ENCODE measurements at regions not wholly inside any gene's neighbourhood (a gene's known extent, or its start where the extent isn't known, plus 50 kb on each side); places are given as distances from the start of the nearest gene placed in this dataset.
"Not testable (repeated sequence)": the region's sequence is repeated elsewhere in the genome, so short reads cannot be mapped to it uniquely, and the experiment has no call there.

DNA sequence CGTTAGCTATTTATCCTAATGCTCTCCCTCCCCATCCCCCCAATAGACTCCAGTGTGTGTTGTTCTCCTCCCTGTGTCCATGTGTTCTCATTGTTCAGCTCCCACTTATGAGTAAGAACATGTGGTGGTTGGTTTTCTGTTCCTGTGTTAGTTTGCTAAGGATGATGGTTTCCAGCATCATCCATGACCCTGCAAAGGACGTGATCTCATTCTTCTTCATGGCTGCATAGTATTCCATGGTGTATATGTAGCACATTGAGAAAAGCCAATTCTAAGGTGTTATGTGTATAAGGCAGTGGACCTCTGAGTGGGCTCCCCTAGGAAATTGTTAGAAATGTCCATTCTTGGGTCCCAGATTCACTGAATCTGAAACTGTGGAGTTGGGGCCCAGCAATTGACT is 103.1 kb upstream of the MYO10 start:
- no peak for DNase-seq

DNA sequence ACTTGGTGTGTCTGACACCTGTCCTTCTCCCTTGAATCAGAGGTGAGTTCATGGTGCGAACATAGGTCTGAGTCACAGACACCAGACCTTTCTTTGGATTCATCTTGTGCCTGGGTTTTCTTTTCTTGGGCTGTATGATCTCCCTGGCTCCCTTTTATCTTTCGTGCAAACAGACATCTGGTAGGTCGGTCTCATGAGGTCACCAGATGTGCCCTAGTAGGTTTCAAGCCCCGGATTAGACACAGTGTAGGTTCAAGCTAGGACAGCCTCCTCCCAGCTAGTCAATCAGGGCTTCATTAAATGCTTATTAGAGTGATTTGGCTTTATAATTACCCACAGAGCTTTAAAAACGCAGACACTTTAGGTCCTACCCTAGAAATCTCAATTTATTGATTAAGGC is 106.0 kb upstream of the MYO10 start:
- no peak for DNase-seq

DNA sequence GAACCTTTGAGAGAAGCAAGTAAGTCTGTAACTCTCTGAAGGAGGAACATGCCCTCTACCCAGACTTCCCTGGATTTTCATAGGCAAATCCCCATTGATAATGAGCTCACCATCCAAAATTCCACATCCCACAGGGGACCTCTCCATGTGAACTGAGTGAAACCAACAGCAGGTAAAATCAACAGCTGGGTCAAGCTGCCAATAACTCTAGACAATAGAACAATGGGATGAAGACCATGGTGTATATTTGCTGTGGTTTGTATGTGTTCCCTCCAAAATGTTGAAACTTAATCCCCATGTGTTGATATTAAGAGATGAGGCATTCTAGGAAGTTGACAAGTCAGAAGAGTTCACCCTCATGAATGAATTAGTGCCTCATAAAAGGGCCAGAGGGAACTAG is 110.2 kb upstream of the MYO10 start:
- DNase-seq = no peak

DNA sequence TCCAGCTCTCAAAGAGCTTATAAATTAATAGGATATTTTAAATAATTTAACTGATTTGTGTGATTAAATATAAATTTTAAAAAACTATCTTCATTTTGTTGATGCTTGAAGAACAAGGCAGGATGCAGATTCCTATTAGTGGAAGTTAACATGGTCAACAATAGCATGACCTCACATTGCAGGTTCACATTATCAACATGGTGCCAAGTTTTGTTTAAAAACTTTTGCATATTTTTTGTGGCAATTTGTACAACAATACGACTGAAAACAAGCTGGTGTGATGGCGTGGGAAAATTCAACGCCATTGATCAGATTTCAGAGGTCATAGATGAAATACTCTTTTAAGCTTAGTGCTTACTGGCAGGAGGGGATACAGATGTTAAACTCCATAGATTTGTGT is 114.1 kb upstream of the MYO10 start:
- DNase-seq = no peak

DNA sequence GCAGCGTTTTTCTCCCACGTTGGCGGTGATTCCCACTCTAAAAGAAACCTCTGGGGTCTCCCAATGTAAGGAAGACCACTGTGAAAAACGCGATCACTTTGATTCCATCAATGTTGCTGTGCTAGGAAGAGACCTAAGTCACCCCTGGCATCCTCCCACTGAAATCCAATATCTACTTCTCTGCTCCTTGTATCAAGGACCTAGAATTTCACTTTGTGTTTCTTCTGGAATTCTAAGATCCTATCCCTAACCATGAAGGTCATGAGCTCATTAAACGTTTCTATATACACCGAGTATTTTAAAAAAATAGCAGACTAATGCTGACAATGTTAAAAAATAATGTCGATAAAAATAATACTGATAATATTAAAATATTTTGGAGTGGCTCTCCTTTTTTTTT is 118.8 kb upstream of the MYO10 start:
- DNase-seq = no peak

DNA sequence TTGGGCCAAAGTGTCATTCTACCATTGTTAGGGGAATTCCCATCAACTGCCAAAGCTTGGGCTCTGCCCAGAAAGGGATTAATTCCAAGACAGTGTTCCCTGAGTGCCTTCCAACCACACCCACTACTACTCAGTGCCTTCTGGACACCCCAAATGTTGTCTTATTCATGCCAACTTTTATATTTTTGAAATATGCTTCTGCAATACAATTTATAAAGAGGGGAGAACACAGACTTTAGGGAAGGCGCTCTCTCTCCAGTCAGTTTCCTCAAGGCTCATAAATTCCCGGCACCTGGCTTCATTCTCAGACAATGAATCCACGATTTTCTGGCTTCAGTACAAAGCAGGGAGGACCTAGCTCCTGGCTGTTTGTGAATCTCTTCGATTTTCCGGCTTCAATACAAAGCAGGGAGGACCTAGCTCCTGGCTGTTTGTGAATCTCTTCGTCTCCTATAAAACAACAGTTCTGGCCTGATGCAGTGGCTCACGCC is 120.1 kb upstream of the MYO10 start:
- no peak for DNase-seq

DNA sequence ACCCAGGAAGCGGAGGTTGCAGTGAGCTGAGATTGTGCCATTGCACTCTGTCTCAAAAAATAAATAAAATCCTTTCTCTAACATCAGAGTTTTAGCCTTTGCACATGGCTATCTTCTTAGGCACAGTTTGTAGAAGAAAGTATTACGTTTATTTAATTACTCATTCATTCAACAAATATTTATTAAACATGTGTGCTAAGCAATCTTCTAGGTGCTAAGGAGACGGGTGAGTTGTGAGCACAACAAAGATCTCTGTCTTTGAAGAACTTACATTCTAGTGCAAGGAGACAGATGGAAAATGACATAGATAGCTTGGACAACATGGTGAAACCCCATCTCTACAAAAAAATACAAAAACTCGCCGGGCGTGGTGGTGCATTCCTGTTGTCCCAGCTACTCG is 122.3 kb upstream of the MYO10 start:
- no peak for DNase-seq

DNA sequence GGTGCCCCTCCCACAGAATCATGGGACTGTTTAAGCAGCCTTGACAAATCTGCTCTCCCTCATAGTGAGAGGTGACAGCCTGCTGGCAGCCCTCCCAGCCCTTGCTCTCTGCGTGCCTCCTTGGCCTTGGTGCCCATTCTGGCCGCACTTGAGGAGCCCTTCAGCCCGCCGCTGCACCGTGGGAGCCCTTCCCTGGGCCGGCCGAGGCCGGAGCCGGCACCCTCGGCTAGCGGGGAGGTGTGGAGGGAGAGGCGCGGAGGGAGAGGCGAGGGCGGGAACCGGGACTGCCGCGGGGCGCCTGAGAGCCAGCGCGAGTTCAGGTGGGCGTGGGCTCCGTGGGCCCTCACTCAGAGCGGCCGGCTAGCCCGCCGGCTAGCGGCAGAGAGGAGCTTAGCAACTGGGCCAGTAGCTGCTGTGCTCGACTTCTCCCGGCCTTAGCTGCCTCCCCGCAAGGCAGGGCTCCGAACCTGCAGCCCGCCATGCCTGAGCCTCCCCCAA is 125.9 kb upstream of the MYO10 start:
- DNase-seq = no peak

DNA sequence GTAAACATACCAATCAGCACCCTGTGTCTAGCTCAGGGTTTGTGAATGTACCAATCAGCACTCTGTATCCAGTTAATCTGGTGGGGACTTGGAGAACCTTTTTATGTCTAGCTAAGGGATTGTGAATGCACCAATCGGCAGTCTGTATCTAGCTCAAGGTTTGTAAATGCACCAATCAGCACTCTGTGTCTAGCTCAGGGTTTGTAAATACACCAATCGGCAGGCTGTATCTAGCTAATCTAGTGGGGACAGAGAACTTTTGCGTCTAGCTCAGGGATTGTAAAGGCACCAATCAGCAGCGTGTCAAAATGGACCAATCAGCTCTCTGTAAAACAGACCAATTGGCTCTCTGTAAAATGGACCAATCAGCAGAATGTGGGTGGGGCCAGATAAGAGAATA is 126.7 kb upstream of the MYO10 start:
- DNase-seq = not testable (repeated sequence)

DNA sequence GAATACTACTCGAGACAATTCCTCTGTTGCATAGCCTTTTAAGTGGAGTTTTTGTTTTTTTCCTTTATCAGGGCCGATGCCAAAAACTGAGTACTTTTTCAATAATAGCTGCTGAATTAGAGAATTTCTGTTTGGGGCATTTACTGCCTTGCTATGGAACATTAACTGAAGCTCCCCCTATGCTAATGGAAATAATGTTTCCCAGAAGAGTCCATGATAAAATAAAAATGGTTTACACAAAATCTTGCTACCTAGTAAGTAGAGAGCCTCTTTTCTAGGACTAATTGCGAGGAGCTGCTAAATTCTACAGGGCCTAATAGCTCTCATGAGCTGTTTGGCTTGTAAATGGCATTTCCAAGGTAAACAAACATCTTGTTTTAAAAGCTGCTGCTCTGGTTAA is 128.2 kb upstream of the MYO10 start:
- DNase-seq = no peak

DNA sequence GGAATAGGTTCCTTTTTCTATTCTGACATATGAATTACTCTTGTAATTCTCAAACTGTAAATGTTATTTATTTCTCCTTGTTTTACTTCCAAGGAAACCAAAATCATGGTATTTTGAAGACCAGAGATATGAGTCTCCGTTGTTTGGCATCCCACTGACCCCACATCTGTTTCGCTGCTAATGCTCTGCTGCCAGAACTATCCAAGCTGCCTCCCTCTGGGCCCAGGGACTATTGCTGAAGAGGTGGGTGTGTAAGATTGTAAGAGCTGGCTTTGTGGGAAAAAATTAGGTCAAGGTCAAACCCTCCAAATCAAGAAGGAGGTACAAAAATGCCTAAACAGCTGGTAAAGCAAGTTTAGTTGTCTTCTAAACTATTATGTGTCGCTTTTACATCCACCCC is 129.4 kb upstream of the MYO10 start:
- DNase-seq = no peak

DNA sequence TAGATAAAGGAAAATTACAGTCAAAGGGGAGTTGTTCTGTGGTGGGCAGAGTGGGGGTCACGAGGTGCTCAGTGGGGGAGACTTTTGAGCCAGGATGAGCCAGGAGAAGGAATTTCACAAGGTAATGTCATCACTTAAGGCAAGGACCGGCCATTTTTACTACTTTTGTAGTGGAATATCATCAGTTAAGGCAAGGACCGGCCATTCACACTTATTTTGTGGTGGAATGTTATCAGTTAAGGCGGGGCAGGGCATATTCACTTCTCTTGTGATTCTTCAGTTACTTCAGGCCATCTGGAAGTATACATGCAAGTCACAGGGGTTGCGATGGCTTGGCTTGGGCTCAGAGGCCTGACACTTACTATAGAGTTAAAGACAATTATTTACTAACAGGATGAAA is 129.9 kb upstream of the MYO10 start:
- DNase-seq = not testable (repeated sequence)

DNA sequence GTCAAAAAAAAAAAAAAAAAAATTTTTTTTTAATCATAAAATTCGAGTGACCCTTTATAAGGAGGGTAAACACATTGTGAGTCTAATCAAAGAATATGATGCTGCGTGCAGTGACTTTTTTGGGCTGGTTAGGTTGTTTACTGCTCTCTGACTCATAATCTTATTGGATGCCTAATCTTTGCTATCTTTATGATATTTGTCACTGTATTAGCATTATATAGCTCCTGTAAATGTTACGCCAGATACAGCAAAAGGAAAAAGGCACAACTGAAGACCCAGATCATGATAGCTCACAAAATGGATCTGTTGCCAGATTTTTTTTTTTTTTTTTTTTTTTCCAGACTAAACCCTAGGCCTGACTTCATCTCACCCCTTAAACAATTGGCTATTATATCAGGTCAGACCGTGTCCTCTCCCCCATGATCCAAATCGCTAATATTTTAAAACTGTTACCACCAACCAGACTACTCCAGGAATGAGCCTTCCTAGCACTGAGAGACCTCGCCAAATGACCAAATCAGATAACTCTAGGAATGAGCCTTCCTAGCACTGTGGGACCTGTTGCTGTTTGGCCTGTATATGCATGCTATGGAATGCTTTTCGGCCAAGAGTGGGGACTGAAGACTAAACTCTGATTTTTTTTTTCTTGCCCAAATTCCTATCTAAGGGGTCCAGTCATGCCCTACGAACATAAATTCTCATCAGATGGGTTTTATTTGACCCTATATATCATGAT is 131.7 kb upstream of the MYO10 start:
- DNase-seq = no peak

DNA sequence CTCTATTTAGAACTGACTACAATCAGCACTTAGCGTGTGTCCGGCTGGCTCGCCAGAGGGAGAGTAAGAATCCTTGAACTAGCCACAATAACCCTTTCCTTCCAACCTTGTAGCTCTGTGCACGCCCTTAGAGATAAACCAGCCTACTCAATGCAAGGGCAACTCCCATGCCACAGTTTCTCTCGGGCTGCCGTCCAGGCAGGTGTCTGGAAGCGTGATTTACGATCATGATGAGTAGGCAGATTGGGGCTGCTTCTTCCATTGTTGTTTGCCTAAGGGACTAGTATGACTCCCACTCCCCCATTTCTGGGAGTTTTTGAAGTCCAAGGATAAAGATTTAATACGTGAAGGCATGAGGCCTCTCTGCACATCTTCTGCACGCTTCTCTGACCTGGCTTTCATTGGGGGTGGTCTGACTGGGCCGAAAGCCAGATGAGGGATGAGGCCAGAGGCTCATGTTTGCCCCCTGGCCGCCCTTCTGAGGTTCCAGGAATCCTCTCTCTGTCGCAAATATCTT is 134.0 kb upstream of the MYO10 start:
- peak; percentile 59 for DNase-seq

DNA sequence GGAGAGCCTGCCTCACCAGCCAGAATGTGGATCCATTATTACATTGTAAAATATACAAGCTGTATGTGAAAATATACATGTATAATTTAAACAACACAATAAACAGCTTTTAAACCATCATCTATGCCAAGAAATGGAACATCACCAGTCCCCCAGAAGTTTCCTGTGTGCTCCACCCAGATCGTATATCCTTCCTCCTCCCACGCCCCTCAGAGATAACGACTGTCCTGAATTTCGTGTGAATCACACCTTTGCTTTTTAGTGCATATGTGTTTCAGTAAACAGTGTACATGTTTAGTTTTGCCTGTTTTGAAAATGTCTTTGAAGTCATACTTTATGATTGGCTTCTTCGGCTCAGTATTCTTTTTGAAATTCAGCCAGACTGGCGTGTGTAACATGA is 134.6 kb upstream of the MYO10 start:
- DNase-seq = no peak

DNA sequence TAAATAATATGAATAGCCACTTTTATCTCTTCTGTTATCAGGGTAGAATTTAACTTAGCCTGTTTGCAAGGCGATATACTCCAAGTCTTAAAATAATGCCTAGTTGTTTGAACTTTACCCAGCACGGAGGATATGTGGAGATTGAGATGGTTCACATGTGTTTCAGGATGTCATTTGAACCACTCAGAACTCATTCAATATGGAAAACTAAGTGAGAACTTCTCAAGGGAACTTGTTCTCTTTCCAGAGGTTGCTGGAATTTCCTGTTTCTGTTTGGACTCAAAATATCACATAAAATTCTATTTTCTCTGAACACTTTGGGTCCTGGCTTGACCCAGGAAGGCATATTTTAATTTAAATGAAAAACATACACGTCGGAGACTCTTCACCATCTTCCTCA is 139.1 kb upstream of the MYO10 start:
- no peak for DNase-seq

DNA sequence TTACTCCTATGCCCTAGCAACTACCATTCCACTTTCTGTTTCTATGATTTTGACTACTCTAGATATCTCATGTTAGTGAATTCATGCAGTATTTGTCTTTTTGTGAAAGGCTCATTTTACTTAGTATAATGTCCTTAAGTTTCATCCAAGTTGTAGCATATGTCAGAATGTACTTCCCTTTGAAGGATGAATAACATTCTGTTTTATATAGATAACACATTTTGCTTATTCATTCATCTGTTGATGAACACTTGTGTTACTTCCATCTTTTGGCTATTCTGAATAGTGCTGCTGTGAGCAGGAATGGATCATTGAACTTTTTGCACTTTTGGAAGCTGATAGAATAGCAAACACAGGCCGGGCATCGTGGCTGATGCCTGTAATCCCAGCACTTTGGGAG is 140.2 kb upstream of the MYO10 start:
- DNase-seq = no peak

DNA sequence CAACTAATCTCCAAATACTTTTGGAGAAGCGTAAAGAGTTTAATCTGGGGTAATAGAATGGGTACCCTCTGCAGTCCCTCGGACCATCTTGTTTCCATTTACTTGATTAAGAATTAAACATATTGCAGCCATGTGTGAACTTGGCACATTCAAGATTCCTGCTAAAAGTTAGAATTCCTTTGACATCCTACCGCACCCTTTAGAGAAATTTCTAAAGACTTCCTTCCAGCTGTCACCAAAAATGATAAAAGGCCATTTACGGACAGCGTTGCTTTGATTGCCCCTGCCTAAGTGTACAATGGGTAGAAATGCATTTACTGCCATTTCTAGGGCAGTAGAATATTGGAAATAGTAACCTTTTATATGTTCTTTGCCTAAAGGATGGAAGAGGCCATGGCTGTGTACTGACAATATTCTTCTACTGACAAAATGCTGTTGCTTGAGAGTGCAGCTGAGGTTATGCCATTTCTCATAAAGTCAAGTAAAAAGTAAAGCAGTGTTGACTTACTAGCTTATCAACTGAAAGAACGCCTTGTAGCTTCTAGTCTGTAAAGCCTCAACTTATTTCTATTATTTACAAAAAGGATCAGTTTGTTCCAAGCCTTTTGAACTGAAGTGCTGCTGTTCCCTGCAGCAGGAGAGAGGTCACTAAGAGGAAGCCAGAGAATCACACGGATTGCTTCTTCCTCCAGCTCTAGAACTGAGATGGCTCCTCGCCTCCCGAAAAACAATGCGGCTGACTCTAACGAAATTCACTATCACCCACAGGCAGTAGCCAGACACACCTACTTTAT is 139.8 kb upstream of the BASP1 start:
- no peak for DNase-seq

DNA sequence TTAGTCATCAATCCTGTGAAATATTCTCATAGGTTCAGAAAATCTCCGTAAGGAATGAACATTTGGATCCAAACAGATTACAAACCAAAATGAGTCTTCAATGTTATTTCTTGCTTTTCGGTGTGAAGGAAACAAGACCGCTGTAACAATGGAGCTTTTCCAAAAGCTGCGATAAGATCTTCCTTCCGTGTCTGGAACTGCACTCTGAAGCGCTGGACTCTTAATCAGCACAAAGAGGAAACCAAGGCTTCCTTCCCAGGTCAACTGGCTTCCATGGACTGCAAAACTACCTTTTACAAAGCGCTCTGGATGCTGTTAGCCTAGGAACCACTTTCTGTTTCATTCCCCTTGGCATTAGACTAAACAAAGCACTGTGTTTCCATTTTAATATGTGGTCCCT is 137.9 kb upstream of the BASP1 start:
- no peak for DNase-seq

DNA sequence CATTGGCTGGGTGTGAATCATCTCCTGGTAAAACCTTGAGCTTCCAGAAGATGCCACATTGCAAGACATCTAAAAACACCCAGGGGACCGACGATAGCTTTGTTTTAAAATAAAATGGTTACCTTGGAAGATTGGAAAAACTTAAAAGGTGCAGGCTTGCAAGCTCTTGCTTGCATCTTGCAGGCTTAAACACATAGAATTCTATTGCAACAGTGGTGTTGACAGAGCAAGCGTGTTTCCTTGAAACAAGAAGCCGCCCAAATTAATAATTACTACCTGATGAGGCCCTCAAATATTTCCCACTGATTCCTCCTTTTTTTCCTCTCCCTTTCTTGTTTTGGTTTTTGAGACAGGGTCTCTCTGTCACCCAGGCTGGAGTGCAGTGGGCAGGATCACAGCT is 137.1 kb upstream of the BASP1 start:
- DNase-seq = no peak

DNA sequence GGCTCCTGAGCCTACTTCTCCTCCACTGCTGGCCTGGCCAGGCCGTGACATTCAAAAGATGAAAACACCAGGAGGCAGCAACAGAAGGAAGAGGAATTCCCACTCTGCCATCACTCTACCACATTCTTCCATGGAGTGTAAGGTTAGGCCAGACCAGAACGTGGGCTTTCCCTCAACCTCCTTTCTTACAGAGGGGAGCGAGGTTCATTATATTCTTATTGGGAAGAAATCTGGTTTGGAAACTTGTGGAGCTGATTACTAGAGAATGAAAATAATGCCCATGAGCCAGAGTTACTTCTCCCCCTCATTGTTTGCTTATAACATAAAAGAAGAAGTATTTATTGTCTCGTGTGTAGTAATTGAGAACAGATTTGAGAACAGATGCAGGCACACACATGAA is 136.3 kb upstream of the BASP1 start:
- DNase-seq = no peak

DNA sequence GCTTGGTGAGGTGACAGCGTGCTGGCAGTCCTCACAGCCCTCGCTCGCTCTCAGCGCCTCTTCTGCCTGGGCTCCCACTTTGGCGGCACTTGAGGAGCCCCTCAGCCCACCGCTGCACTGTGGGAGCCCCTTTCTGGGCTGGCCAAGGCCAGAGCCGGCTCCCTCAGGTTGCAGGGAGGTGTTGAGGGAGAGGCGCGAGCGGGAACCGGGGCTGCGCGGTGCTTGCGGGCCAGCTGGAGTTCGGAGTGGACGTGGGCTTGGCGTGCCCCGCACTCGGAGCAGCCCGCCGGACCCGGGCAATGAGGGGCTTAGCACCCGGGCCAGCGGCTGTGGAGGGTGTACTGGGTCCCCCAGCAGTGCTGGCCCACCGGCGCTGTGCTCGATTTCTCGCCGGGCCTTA is 134.2 kb upstream of the BASP1 start:
- not testable (repeated sequence) for DNase-seq

DNA sequence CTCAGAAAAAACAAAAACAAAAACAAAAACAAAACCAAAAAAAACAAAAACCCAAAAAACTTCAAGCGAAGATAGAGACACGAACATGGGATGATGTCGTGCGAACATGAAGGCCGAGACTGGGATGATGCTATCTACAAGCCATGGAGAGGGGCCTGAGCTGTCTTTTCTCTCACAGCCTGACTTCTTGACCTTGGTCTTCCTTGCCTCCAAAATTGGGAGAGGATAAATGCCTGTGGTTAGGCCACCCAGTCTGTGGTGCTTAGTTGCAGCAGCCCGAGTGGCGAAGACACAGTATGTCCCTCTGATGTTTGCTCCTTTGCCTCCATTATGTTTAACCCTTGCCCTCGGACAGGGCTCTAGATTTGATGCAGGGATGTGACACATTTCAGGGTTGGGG is 130.4 kb upstream of the BASP1 start:
- DNase-seq = no peak

DNA sequence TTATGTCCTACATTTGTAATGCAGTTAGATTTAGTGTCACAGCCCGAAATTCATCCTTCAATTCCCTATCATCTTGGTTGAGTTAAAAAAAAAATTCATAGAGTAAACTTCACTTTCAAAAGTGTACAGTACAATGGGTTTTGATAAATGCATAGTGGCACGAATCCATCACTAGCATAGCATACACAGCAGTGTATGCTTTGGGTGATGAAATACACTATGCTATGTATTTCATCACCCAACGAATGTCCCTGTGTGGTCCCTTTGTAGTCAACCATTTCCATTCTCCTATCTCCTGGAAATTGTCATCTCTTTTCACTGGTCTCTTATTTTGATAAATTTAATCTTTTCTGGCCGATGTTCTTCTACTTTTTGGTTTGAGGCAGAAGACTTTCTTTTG is 129.4 kb upstream of the BASP1 start:
- no peak for DNase-seq

Measured in right forelimb (tissue), 1 donor.